SK-N-MC (cell line): ENCODE measurements at regions not wholly inside any gene's neighbourhood (a gene's known extent, or its start where the extent isn't known, plus 50 kb on each side); places are given as distances from the start of the nearest gene placed in this dataset.
"Not testable (repeated sequence)": the region's sequence is repeated elsewhere in the genome, so short reads cannot be mapped to it uniquely, and the experiment has no call there.

Experiments
- DNase-seq: peaks from one replicate; pipeline ENCODE4 v3.0.0-alpha.2; 2011; ENCODE audit warnings: low read depth, low spot score
- H3K27ac ChIP-seq: fragments of 200-600 bp; sonication (generic); 2 replicates; pipeline ENCODE4 v1.5.1; 2016; ENCODE audit warnings: mixed run types
- H3K36me3 ChIP-seq: fragments of 200-600 bp; sonication (generic); 2 replicates; pipeline ENCODE4 v1.6.1; 2017; ENCODE audit warnings: antibody characterized with exemption, low read length, mixed read lengths; ENCODE audit not compliant: insufficient read depth
- H3K4me3 ChIP-seq: fragments of 200-600 bp; sonication (generic); 2 replicates; pipeline ENCODE4 v1.5.1; 2016
- H3K9ac ChIP-seq: fragments of 200-600 bp; sonication (generic); 2 replicates; pipeline ENCODE4 v1.8.0; 2017; ENCODE audit warnings: mixed run types, mixed read lengths; ENCODE audit not compliant: insufficient read length
- H3K9me3 ChIP-seq: fragments of 200-600 bp; sonication (generic); 2 replicates; pipeline ENCODE4 v1.6.1; 2017; ENCODE audit warnings: low read depth, mild to moderate bottlenecking, antibody characterized with exemption, low read length, moderate library complexity, mixed read lengths
- EZH2 ChIP-seq: fragments of 200-600 bp; sonication (generic); IDR thresholded peaks from one replicate; pipeline ENCODE4 v1.6.1; 2017; ENCODE audit warnings: antibody characterized with exemption
- FOXP2 ChIP-seq: optimal IDR thresholded peaks from 2 replicates; pipeline ENCODE3; 2011; ENCODE audit warnings: mild to moderate bottlenecking, moderate library complexity; ENCODE audit not compliant: insufficient read depth; ENCODE audit errors: extremely low read length, control extremely low read depth
- POLR2AphosphoS5 ChIP-seq: IDR thresholded peaks from 2 replicates; pipeline ENCODE4 v1.6.1; 2012; ENCODE audit warnings: mild to moderate bottlenecking, low read depth, low read length, borderline replicate concordance

DNA sequence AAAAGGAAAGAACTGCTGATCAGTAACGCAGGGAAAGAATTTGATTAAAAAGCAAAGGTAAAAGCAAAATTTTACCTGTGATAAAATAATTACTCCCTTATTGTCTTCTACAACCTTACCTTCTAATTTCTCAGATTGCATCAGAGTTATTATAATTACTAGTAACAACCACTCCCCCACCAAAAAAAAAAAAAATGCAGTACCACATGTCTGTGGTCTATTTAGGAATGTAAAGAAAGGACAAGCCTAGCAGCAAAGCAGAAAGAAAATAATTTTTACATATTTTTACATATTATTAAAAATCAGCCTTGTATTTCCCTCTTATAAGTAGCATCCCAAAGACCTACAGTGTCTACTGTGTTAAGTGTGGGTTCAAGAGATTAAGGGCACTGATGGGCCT, 430.4 kb downstream of the TFEC start:
- H3K9ac ChIP-seq: no peak overlapping the region
- peak overlapping the region; percentile 70; the same call in 1 of the 2 replicates for H3K27ac ChIP-seq
- H3K4me3 ChIP-seq: no peak overlapping the region
- H3K9me3 ChIP-seq: no peaks in the 10 kb centered on the region
- TF ChIP-seq EZH2: no peak
- no peak for TF ChIP-seq POLR2AphosphoS5
- no peak for TF ChIP-seq FOXP2
- peak; percentile 28 for DNase-seq
- H3K36me3 ChIP-seq: no peaks in the 10 kb centered on the region

DNA sequence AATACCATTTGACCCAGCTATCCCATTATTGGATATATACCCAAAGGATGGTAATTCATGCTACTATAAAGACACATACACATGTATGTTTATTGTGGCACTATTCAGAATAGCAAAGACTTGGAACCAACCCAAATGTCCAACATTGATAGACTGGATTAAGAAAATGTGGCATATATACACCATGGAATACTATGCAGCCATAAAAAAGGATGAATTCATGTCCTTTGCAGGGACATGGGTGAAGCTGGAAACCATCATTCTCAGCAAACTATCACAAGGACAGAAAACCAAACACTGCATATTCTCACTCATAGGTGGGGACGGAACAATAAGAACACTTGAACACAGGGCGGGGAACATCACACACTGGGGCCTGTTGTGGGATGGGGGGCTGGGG, 431.4 kb downstream of the TFEC start:
- not testable (repeated sequence) for H3K4me3 ChIP-seq, H3K9ac ChIP-seq, H3K9me3 ChIP-seq, H3K36me3 ChIP-seq, DNase-seq, H3K27ac ChIP-seq

DNA sequence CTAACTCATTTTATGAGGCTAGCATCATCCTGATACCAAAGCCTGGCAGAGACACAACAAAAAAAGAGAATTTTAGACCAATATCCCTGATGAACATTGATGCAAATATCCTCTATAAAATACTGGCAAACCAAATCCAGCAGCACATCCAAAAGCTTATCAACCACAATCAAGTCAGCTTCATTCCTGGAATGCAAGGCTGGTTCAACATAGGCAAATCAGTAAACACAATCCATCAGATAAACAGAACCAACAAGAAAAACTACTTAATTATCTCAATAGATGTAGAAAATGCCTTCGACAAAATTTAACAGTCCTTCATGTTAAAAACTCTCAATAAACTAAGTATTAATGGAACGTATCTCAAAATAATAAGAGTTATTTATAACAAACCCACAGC, 433.3 kb downstream of the TFEC start:
- H3K9ac ChIP-seq, H3K4me3 ChIP-seq, H3K36me3 ChIP-seq, H3K27ac ChIP-seq, DNase-seq, H3K9me3 ChIP-seq: not testable (repeated sequence)

DNA sequence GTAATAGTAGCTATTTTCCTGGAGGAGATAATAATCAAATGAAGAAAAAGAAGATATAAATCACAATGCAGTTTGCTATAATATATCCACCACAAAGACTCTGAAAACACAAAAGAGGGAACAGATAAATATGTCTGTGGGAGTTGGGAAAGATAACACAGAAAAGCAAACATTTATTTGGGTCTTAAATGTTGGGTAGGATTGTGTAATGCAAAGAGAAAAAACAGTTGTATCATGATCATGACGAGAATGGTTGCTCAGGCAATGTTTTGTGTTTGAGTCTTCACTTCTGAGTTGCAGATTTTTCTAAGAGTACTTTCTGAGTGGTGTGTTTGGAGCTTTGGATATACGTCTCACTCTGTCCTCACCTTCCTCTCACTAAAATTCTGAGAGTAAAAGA, 437.5 kb downstream of the TFEC start:
- Histone ChIP-seq H3K36me3 (no peaks in the 10 kb centered on the region), H3K4me3 (no peak overlapping the region), H3K9me3 (no peaks in the 10 kb centered on the region), H3K9ac (no peak overlapping the region), H3K27ac (no peak overlapping the region)
- no peak for DNase-seq
- TF ChIP-seq POLR2AphosphoS5 (no peak), EZH2 (no peak), FOXP2 (no peak)

DNA sequence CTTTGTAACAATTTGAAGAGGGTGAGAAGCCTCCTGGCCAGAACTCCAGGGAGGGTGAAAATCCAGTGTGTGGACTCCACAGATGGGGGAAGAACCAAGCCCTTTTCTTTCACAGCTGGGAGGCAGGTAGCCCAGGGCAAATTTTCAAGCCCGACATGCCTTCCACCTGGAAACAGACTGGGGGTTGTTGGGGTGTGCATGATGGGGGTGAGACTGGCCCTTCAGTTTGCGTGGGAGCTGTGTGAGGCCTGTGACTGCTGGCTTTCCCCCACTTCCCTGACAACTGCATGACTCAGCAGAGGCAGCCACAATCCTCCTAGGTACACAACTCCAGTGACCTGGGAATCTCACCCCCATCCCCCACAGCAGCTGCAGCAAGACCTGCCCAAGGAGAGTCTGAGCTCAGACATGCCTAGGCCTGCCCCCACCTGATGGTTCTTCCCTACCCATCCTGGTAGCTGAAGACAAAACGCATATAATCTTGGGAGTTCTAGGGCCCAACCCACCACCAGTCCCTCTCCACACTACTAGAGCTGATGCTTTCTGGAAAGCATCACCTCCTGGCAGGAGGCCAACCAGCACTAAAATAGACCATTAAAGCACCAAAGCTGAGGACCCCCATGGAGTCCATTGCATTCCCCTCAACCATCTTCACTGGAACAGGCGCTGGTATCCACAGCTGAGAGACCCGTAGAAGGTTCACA, 445.4 kb downstream of the TFEC start:
- Histone ChIP-seq H3K36me3 (no peaks in the 10 kb centered on the region), H3K27ac (no peak overlapping the region), H3K9ac (no peak overlapping the region), H3K9me3 (no peaks in the 10 kb centered on the region), H3K4me3 (no peak overlapping the region)
- no peak for TF ChIP-seq FOXP2
- TF ChIP-seq POLR2AphosphoS5: no peak
- TF ChIP-seq EZH2: no peak
- no peak for DNase-seq

DNA sequence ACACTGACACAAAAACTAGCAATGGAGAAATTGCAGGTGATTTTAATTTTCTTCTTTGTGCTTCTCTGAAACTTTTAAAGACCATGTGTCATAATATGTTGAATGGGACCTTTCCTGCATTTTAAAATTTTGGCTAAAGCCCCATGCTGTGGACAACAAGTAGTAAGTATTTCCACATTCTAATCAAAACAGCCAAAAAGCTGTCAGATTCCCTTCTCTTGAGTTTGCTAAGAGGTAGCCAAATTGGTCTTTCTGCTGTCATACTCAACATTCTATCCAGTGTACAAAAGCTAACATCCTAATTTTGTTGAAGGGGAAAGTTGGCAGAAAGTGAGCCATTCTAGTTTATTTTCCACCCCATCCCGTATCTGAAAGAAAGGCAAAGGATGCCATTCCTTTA, 447.6 kb downstream of the TFEC start:
- H3K36me3 ChIP-seq: no peaks in the 10 kb centered on the region
- H3K27ac ChIP-seq: no peak overlapping the region
- H3K4me3 ChIP-seq: no peak overlapping the region
- TF ChIP-seq EZH2: no peak
- TF ChIP-seq POLR2AphosphoS5: no peak
- TF ChIP-seq FOXP2: no peak
- DNase-seq: no peak
- H3K9ac ChIP-seq: no peak overlapping the region
- no peaks in the 10 kb centered on the region for H3K9me3 ChIP-seq

DNA sequence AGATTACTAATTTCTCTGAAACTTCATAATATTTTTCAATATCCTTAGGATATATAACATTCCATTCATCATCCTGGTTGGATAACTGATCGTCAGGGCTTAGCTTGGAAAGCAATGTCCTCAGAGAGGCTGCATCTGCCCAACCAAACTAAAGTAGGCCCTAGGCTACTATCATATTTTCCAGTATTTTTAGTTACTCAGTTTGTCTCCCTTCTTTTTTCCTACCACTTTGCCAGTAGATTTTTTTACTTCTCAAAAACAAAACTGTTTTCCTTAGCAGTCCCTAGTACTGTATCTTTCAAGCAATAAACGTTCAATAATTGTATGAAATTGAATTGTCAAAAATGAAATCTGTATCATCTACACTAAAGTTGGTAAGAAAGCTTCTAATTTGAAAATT, 452.0 kb downstream of the TFEC start:
- Histone ChIP-seq H3K4me3 (no peak overlapping the region), H3K27ac (no peak overlapping the region), H3K9me3 (no peaks in the 10 kb centered on the region), H3K9ac (no peak overlapping the region), H3K36me3 (no peaks in the 10 kb centered on the region)
- no peak for DNase-seq
- TF ChIP-seq FOXP2 (no peak), POLR2AphosphoS5 (no peak), EZH2 (no peak)

DNA sequence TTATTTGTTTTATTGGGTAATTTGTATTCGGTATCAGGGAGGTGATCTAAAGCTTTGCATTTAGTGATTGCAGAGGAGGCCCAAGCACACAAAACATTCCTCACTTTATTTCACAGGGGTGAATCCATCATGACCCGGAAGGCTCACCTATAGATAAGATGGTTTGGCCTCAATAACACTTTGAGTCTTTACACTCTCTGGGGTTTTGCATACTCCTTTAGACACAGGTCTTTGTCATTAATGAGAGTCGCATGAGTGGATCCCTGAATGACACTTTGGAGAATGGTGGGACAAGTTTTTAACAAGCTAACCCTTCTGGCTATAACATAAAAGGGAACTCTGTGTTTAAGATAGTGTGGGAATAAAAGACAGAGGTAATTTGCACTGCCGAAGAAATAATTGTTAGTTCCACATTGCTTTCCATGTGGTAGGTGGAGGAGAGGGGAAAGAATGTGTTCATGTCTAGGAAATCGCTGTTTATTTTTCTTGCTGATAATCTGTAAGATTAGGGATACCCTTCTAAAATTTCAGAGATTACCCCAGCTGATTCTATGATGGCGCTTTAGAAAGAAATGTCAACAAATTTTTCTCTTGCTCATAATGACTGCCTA, 455.8 kb downstream of the TFEC start:
- Histone ChIP-seq H3K36me3 (no peaks in the 10 kb centered on the region), H3K27ac (no peak overlapping the region), H3K9me3 (no peaks in the 10 kb centered on the region), H3K9ac (no peak overlapping the region), H3K4me3 (no peak overlapping the region)
- DNase-seq: no peak
- TF ChIP-seq FOXP2: no peak
- no peak for TF ChIP-seq EZH2
- TF ChIP-seq POLR2AphosphoS5: no peak

DNA sequence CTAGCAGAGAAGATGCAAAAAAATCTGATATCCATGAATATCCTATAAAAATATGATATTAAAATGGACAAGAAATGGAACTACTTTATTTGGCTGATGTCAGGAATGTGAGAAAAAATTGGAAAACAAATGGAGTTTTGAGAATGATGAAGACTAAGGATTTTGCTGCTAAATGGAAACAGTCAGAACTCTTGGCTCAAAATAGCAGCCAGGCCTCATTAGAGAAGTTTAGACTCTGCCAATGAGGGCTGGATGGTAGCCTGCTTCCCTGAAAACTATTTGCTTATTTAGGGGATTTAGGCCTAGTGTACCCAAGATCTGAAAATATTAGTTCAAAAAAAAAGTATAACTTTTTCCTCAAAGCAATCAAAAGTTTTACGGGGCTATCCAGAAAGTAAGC, 458.5 kb downstream of the TFEC start:
- no peak overlapping the region for H3K27ac ChIP-seq
- no peak for DNase-seq
- no peak overlapping the region for H3K9ac ChIP-seq
- no peaks in the 10 kb centered on the region for H3K36me3 ChIP-seq
- H3K4me3 ChIP-seq: no peak overlapping the region
- no peak for TF ChIP-seq EZH2
- no peak for TF ChIP-seq POLR2AphosphoS5
- TF ChIP-seq FOXP2: no peak
- no peaks in the 10 kb centered on the region for H3K9me3 ChIP-seq
